GM12891 (cell line): ENCODE measurements at regions not wholly inside any gene's neighbourhood (a gene's known extent, or its start where the extent isn't known, plus 50 kb on each side); places are given as distances from the start of the nearest gene placed in this dataset.
"Not testable (repeated sequence)": the region's sequence is repeated elsewhere in the genome, so short reads cannot be mapped to it uniquely, and the experiment has no call there.

Experiments used
- DNase-seq: peaks from one replicate; pipeline ENCODE4 v3.0.0; 2011; ENCODE audit warnings: low spot score; ENCODE audit not compliant: insufficient read length
- FAIRE-seq: peaks from 2 replicates; lab custom pipeline; 2011; peaks lifted over from hg19 to GRCh38; lab: Jason Lieb, UNC
- PAX5 ChIP-seq: IDR thresholded peaks from 2 replicates; pipeline ENCODE4 v1.6.1; 2011; ENCODE audit warnings: low read length, moderate library complexity, mild to moderate bottlenecking; ENCODE audit not compliant: insufficient read depth, severe bottlenecking
- POLR2A ChIP-seq: IDR thresholded peaks from 2 replicates; pipeline ENCODE4 v1.6.1; 2011; ENCODE audit warnings: low read depth, low read length, control low read depth
- POLR2AphosphoS5 ChIP-seq: IDR thresholded peaks from 2 replicates; pipeline ENCODE4 v1.6.1; 2011; ENCODE audit warnings: low read depth, low read length, control low read depth
- POU2F2 ChIP-seq: IDR thresholded peaks from 2 replicates; pipeline ENCODE4 v1.6.1; 2011; ENCODE audit warnings: low read depth, mild to moderate bottlenecking, control low read depth, low read length, moderate library complexity
- SPI1 ChIP-seq: IDR thresholded peaks from 2 replicates; pipeline ENCODE4 v1.6.1; 2011; ENCODE audit warnings: low read depth, low read length, control low read depth
- TAF1 ChIP-seq: IDR thresholded peaks from 2 replicates; pipeline ENCODE4 v1.6.1; 2011; ENCODE audit warnings: low read depth, low read length, control low read depth

DNA sequence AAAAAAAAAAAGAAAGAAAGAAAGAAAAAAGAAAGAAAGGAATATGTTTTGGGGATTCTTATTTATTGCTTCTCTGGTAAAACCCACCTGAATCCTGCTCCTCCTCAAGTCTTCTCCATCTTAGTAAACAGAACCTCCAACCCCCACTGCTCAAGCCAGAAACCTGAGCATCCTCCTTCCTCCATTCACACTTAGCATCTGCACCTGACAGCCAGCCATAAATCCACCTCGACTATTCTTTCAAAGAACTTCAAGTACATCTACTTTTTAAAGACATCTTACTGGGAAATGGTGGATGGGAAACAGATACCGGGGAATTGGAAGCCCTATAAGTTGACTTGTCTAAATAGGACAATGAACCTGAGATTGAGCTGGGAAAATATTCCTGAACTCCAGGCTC lies 519.9 kb upstream of the DPP6 start:
- DNase-seq (no peak), FAIRE-seq (no peak)
- TF ChIP-seq POLR2A = no peak
- no peak for TF ChIP-seq POLR2AphosphoS5
- no peak for TF ChIP-seq SPI1
- no peak for TF ChIP-seq TAF1
- TF ChIP-seq PAX5 = no peak
- no peak for TF ChIP-seq POU2F2

DNA sequence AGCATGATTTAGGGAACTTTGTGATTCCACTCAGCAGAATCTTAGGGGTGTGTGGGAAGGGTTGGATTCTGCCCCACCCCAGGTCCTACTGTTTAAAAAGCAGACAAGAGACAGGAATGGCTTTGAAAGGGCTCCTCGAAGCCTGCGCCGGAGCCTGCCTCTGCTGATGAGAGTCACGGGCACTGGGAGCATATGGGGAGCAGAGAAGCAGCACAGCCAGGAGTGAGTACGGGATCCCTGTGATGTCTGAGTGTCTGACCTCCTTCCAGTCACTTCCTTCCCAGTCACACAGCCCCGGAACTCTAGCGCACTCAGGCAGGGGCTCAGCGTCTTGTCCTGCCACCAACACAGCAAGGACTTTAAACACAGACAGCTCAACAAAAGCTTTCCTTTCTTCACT lies 514.9 kb upstream of the DPP6 start:
- no peak for DNase-seq
- no peak for FAIRE-seq
- TF ChIP-seq POLR2AphosphoS5 (no peak), SPI1 (no peak), PAX5 (no peak), TAF1 (no peak), POLR2A (no peak), POU2F2 (no peak)

DNA sequence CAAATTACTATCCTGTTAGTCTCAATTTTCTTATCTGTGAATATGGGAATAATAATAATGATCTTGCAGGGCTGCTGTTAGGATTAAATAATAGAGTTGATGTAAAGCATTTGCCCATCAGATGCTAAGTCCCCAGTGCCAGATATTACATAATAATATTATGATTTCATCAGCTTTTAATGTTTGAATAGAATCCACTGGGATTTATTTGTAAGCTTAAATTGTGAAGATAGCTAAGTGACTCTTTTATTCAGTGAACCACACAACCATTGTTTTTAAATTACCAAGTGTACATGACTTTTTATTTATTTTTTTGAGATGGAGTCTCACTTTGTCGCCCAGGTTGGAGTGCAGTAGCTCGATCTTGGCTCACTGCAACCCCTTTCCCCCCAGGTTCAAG lies 510.3 kb upstream of the DPP6 start:
- DNase-seq (no peak), FAIRE-seq (no peak)
- no peak for TF ChIP-seq SPI1
- no peak for TF ChIP-seq POU2F2
- no peak for TF ChIP-seq TAF1
- no peak for TF ChIP-seq PAX5
- TF ChIP-seq POLR2A = no peak
- no peak for TF ChIP-seq POLR2AphosphoS5

GRCh38 chr7:153543232-153543631 lies 509.0 kb upstream of the DPP6 start:
- DNase-seq (no peak), FAIRE-seq (no peak)
- TF ChIP-seq PAX5 = no peak
- TF ChIP-seq POLR2AphosphoS5 = no peak
- TF ChIP-seq POU2F2 = no peak
- no peak for TF ChIP-seq TAF1
- TF ChIP-seq POLR2A = no peak
- no peak for TF ChIP-seq SPI1

DNA sequence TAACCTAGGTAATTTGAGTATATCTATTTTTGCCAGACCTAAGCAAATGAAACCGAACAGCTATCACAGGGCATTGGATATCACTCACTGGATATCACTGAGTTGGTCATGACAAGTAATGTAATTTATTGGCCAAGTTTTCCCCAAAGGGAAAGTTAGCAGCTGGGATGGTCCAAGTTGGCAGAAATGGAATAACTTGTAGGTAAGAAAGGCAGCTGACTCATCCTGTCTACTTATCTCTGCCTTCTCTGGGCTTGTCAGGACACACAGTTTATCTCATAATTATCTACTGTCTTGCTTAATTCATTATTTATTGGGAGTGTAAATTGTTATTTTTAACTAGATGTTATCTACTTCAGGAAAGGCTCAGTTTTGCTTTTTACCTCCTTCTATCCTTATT lies 502.0 kb upstream of the DPP6 start:
- no peak for TF ChIP-seq POU2F2
- no peak for TF ChIP-seq POLR2AphosphoS5
- TF ChIP-seq TAF1 = no peak
- TF ChIP-seq POLR2A = no peak
- TF ChIP-seq PAX5 = no peak
- no peak for TF ChIP-seq SPI1
- DNase-seq = no peak
- FAIRE-seq = no peak

- TF ChIP-seq POLR2A (no peak), POU2F2 (no peak), SPI1 (no peak), TAF1 (no peak), POLR2AphosphoS5 (no peak), PAX5 (no peak)
- DNase-seq (no peak), FAIRE-seq (no peak)
Observed at GRCh38 chr7:153564391-153564790, 487.8 kb upstream of the DPP6 start.

DNA sequence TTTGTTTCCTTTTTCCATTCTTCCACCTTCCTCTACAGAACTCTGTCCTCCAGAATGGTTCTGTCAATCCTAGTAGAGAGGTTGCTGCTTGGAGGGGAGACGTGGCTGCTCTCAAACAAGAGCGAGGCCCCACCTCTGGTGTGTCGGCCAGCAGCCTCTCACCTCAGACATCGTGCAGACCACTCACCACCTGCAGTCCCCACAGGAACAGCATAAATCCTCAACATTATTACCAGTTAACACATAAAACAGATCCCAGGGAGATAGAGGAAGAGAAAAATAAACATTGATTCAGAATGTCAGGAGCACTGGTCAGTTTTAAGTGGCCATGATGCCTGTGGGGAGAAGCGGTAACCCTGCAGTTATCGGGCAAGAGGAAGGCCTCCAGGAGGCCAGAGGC lies 485.9 kb upstream of the DPP6 start:
- no peak for FAIRE-seq
- no peak for DNase-seq
- TF ChIP-seq POU2F2 = no peak
- no peak for TF ChIP-seq POLR2A
- no peak for TF ChIP-seq POLR2AphosphoS5
- TF ChIP-seq PAX5 = no peak
- no peak for TF ChIP-seq SPI1
- TF ChIP-seq TAF1 = no peak

DNA sequence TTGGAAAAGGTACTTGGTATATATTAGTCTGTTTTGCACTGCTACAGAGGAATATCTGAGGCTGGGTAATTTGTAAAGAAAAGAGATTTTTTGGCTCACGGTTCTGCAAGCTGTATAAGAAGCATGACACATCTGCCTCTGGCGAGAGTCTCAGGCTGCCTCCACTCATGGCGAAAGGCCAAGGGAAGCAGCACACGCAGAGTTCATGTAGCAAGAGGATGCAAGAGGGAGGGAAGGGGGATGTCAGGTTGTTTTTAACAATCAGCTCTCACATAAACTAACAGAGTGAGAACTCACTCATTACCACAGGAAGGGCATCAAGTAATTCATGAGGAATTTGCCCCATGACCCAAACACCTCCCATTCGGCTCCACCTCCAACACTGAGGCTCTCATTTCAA lies 484.8 kb upstream of the DPP6 start:
- DNase-seq (no peak), FAIRE-seq (no peak)
- TF ChIP-seq POU2F2 = no peak
- TF ChIP-seq SPI1 = no peak
- no peak for TF ChIP-seq POLR2A
- TF ChIP-seq POLR2AphosphoS5 = no peak
- TF ChIP-seq PAX5 = no peak
- no peak for TF ChIP-seq TAF1

DNA sequence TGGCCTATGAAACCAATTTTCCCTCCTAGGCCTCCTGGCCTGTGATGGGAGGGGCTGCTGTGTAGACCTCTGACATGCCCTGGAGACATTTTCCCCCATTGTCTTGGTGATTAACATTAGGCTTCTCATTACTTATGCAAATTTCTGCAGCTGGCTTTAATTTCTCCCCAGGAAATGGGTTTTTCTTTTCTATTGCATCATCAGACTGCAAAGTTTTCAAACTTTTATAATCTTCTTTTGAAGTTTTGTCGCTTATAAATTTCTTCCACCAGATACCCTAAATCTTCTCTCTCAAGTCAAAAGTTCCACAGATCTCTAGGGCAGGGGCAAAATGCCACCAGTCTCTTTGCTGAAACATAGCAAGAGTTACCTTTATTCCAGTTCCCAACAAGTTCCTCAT lies 482.7 kb upstream of the DPP6 start:
- not testable (repeated sequence) for FAIRE-seq, DNase-seq

DNA sequence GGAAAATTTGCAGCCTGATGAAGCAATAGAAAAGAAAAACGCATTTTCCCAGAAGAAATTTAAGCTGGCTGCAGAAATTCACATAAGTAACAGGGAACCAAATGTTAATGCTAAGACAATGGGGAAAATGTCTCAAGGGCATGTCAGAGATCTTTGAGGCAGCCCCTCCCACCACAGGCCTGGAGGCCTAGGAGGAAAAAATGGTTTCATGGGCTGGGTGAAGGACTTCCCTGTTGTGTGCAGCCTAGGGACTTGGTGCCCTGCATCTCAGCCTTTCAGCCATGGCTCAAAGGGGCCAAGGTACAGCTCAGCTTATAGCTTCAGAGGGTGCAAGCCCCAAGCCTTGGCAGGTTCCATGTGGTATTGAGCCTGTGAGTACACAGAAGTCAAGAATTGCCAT lies 476.1 kb upstream of the DPP6 start:
- DNase-seq = no peak
- TF ChIP-seq PAX5 = no peak
- TF ChIP-seq POLR2A = no peak
- TF ChIP-seq POU2F2 = no peak
- TF ChIP-seq TAF1 = no peak
- TF ChIP-seq SPI1 = no peak
- no peak for TF ChIP-seq POLR2AphosphoS5
- FAIRE-seq = no peak

DNA sequence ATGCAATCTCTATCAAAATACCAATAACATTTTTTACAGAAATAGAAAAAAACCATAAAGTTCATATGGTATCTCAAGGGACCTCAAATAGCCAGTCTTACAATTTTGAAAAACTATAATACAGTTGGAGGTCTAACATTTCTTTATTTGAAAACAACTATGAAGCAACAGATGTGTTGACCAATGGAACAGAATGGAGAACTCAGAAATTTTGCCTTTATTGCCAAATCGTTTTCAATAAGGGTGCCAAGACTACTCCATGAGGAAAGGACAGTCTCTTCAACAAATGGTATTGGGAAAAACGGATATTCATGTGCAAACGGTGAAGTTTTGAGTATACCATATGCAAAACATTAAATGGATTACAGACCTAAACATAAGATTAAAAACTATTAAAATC lies 470.8 kb upstream of the DPP6 start:
- no peak for FAIRE-seq

More for the DNA sequence above, 470.8 kb upstream of the DPP6 start:
- TF ChIP-seq TAF1 = no peak
- DNase-seq = no peak
